GM18505 (cell line): ENCODE measurements at regions not wholly inside any gene's neighbourhood (a gene's known extent, or its start where the extent isn't known, plus 50 kb on each side); places are given as distances from the start of the nearest gene placed in this dataset.
"Not testable (repeated sequence)": the region's sequence is repeated elsewhere in the genome, so short reads cannot be mapped to it uniquely, and the experiment has no call there.

ENCODE experiments used
- ATAC-seq: cut with Tn5 transposase; IDR thresholded peaks from one replicate; pipeline ENCODE4 v1.9.1; 2021; ENCODE audit not compliant: unreplicated experiment
- POLR2A ChIP-seq: IDR thresholded peaks from 4 replicates; pipeline ENCODE4 v1.6.1; 2011; ENCODE audit warnings: borderline replicate concordance; ENCODE audit not compliant: insufficient read depth, insufficient read length; ENCODE audit errors: extremely low read depth

DNA sequence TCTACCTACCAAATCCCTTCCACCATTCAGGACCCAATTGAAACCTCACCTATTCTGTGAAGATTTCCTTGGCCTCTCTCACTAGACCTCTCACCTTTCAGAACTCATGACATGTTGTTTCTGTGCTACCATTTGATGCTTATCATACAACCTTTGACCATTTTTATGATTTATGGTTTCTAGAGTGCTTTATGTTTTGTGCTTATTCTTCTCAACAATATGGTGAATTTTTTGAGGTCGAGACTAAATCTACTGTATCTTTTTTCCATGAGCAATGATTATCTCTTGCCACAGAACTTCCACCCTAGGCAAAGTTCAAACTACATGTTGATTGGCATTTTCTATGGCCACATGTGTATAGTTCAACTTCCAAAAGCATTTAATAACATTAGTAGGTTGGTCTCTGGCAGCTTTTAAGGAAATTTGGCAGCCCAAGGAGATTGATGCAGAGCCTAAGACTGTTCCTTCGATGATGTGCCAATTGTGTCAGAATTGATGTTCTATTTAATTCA, 84.9 kb downstream of the OLIG3 start:
- TF ChIP-seq POLR2A = no peak
- ATAC-seq = no peak

DNA sequence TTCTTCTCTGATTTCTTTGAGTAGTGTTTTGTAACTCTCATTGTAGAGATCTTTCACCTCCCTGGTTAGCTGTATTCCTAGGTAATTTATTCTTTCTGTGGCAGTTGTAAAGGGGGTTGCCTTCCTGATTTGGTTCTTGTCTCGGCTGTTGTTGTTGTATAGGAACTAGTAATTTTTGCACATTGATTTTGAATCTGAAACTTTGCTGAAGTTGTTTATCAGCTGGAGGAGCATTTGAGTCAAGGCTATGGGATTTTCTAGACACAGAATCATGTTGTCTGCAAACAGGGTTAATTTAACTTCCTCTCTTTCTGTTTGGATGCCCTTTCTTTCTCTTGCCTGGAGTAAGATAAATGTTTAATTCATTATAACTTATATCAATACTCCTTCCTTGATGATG, 86.4 kb downstream of the OLIG3 start:
- no peak for ATAC-seq
- TF ChIP-seq POLR2A = no peak

DNA sequence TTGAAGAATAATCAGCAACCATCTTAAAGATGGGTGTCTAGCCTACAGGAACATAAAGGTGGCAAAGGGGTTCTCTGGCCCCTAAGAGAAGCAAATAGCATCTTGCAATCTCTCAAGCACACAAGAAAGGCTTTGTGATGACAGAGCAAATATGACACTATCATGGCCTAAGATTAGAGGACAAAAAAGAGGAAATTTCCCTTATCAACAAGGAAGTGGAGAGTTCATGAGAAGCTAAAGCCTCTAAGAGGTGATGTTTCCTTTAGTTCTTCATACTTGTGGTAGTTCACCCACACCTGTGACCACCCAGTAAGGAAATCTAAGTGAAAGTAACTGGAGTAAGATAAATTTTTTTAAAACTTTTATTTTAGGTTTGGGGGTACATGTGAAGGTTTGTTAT, 88.4 kb downstream of the OLIG3 start:
- ATAC-seq = no peak

DNA sequence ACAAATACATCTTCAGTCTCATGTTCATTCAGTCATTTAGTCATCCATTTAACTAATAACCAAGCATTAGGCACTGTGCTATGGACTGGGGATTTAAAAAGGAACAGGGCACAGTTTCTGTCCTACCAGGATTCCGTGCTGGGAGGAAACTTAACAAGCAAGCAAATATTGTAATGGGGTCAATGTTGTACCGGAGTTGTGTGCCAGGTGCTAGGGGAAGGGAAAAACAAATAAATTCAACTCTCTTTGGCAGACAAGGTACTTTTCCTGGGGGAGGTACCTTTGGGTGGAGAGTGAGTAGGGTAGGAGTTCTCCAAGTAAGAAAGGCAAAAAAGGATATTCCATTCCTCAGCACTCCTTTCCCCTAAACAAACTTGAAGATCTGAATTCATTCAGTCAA, 90.3 kb downstream of the OLIG3 start:
- TF ChIP-seq POLR2A = no peak
- ATAC-seq = no peak

More for the DNA sequence above, 88.4 kb downstream of the OLIG3 start:
- no peak for TF ChIP-seq POLR2A

DNA sequence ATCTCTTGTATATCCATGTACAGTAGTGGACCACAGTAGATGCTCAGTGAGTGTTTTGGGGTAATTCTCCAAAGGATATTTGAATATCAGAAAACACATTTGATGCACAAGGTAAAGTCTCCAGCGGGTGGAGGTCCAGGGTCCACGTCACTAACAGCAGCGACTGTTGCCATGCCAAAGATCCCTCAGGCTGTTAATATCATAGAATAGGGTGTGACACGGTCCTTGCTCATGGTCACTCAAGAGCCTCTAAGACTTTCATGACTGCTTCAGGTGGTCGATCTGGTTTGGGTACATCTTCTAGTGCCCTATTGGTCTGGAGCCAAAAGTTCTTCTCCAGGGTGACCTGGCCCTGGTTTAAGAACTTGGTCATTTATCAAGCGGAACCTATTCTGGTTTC, 90.8 kb downstream of the OLIG3 start:
- ATAC-seq = no peak
- TF ChIP-seq POLR2A = no peak

DNA sequence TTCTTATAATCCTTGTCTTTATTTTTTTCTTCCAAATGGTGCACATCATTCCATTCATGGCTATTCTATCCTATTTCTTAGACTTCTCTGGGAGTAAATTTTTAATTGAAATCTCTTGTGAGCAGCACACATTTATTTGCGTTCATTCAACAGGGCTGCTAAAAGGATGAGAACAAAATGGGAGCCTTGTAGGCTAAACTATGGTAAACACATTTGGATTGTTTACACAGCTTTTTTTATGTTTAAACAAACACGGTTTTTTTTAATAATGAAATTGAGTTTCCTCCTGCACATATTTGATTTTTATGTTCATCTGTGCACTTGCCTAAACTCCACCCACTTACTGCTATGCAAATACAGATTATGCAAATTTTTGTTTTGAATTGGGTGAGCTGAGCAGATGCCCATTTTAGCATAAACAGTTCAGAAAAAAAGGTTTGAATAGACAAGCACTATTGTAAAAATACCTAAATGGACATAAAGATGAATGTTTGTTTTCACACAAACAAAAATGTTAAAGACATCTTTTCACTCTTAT, 92.0 kb downstream of the OLIG3 start:
- no peak for TF ChIP-seq POLR2A
- ATAC-seq = no peak

DNA sequence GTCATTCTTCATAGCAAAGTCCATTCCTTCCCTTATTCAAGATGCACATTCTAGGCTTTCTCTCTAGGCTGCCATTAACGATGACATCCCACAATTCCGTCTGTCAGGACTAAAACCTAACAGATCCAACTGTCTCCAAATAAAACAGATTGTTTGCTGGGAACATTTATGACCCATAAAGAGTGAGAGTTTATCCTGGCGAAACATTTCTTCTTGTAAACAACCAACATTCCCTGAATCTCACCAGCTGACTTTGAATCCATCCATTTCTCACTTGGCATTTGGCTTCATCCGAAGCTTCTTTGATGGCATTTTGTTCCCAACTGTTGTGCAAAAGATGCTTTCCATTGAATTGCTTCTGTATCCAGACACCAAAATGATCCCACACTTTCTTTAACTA, 93.1 kb downstream of the OLIG3 start:
- TF ChIP-seq POLR2A = no peak
- no peak for ATAC-seq

DNA sequence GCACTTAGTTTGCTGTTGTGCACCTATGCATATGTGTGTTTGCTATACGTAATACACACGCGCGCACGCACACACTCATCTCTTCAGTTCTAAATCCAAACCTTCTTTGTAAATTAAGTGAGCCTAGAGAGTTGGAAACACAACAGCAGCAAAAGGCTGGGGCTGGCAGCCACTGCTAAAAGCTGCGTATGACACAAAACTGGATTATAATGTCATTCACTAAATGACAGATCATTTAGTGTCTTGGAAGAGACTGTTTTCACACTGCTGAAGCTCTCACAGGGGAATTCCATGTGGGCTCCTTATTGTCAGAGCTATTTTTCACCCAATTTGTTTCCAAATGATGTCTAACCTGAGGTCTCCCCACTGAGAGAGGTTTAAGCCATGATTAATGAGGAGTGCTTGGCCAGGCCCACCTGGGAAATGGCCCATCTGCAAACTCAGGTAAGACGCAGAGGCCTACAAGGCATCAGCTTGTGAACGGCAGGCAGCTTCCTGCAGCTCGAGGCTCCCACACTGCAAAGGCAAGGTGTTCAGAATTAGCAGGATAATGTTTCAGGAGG, 94.2 kb downstream of the OLIG3 start:
- TF ChIP-seq POLR2A = no peak
- ATAC-seq = no peak

DNA sequence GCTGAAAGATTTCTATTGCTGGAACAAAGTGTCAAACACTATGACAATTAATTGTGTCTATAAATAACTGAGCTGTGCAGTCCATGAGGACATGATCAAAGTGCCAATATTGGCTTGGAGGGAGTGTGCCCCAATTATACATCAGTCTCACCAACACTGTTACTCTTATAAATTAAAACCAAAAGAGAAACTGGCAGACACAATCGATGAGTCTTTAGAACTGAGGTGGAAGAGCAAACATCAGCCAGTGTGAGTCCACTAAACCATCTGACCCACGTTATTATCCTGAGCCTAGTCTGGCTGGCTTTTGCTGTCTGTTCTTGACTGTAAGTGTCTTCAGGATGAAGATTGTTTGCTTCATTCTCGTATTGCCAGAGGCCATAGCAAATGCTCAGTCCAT, 98.9 kb downstream of the OLIG3 start:
- TF ChIP-seq POLR2A = no peak
- ATAC-seq = no peak

DNA sequence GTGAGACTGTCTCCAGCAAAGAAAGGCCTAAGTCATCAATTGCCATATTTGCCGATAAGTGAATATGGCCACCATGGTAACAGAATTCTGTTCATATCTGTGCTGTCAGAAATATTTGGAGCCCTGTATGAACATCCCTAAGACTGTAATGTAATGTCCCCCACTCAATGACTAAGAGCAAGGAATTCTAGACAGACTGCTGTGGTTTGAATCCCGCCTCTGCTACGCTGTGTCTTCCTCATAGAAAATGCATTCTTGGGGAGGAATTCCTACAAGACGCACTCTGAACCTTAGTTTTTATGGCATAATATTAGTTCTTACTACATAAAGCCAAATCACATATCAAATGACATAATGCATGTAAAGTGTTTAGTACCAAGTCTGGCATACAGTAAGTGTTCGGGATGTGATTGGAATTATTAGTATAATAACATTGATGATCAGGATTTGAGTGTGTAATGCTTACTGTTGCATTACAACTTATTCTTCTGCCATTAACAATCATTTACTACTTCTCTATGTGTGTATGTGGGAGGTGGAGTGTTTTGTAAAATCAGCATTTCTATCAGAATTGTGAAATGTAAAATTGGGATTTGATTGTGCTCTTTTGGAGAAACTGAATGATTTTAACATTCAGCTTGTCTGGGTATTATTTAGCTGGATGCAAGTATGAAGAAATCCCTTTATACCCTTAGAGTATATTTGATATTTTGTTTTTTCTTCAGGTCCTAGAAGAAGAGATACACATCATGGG, 103.0 kb downstream of the OLIG3 start:
- ATAC-seq = no peak
- no peak for TF ChIP-seq POLR2A

DNA sequence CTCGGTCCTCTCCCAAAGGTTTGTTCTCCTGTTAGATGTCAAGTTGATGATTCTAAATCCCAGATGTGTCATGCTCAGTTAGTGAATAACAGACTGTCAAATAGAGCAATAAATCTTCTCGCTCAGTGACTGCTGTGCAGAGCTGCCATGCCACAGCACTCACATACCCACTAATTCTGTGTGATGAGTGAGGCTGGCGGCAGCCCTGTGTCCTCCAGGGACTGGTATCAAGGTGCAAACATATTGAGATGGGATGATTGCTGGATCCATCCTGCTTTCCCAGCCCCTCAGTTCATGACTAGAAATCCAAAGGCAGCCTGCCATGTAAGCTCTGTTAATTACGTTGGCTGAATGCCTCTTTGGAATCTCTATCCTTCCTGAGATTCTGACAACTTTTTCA, 103.9 kb downstream of the OLIG3 start:
- TF ChIP-seq POLR2A = no peak
- ATAC-seq = no peak

DNA sequence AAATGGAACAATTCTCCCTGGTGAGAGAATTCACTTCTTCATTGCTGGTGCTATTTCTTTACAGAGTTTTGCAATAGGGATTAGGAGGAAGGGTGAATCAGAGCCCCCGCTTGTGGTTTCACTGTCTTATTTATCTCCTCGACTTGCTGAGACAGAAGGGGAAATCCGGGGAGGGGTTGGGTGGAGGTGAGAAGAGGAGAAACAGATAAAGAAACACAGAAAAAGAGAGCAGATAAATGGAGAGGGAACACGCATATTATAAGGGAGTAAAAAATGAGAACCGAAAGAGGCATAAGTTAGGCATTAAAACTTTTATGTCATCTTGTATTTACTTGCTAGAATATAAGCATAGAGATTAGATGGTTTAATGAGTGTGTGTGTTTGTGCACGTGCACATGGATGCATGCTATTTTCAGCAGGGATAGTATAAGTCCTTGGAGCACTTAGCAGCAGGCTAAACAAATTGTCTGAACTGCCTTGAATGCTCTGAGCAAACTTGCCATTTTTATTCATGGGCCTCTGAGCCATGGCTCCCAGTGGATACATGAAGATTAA, 105.0 kb downstream of the OLIG3 start:
- no peak for TF ChIP-seq POLR2A
- ATAC-seq = peak; percentile 66

DNA sequence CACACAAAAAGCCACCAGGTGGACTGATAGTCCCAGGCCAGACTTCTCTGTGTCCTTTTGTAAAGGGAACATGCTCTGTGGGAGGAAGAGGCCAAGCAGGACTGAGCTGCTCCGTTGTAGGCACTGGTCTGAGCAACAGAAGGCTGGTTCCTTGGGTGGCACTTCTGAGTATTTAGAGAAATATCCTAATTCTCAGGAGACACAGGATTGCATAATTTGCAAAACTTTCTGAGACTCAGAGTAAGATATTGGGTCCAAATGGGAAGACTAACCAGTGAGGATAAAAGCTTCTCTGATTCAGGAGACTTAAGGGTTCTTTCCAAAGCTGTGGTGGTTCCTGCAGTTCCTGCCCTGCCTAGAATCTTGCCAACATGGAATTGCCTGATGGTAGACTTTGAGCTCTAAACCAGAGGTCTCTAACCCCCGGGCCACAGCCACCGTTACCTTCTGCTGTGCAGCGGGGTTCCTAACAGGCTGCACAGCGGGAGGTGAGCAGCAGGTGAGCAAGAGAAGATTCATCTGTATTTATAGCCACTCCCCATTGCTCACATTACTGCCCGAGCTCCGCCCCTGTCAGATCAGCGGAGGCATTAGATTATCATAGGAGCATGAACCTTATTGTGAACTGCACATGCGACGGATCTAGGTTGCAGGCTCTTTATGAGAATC, 107.0 kb downstream of the OLIG3 start:
- no peak for TF ChIP-seq POLR2A
- ATAC-seq = no peak

DNA sequence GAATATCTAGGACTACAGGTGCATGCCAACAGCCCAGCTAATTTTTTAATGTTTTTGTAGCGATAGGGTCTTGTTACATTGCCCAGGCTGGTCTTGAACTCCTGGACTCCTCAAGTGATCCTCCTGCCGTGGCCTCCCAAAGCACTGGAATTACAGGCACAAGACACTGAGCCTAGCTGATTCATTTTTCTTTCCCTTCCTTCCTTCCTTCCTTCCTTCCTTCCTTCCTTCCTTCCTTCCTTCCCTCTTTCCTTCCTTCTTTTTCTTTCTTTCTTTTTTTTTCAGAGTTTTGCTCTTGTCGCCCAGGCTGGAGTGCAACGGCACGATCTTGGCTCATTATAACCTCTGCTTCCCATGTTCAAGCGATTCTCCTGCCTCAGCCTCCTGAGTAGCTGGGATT, 110.9 kb downstream of the OLIG3 start:
- ATAC-seq = not testable (repeated sequence)

DNA sequence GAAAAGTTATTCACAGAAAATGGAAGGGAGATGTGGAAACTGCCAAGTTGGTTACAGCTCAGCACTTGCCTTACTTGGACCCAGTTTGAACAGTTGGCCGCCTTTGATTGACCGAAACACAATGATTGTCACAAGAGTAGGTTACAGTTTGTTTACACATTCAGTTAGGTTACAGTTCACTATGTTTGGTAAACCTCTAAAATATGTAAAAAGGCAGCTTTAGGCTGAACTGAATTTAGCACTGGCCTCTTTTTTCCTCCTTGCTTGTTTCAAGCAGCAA, 116.2 kb downstream of the OLIG3 start:
- TF ChIP-seq POLR2A = no peak
- no peak for ATAC-seq

DNA sequence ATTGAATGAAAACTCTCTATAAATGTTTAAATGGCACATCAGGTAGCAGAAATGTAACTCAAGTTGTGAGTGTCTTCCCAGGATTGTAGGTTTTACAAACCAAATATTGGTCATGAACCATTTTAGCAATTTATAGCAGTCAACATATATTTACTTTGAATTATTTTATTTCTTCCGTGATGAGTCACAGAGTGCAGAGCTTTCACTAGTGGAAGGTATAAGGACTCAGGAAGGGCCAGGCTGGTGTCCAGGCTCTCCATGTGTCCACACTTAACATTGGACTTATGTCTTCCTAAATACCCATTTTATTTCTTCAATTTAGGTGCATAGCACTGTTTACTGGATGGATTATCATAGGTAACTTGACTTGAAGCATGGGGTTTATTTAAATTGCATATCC, 120.9 kb downstream of the OLIG3 start:
- no peak for TF ChIP-seq POLR2A
- ATAC-seq = no peak
